Transverse colon (tissue), 4 donors: ENCODE measurements at regions not wholly inside any gene's neighbourhood (a gene's known extent, or its start where the extent isn't known, plus 50 kb on each side); places are given as distances from the start of the nearest gene placed in this dataset.
A peak's percentile ranks its signal among the peaks of the same experiment; 100 is the strongest.

Experiments used
- DNase-seq: peaks from one replicate; pipeline ENCODE4 v3.0.0-alpha.2; 2019
- H3K27ac ChIP-seq, 4 donors: fragments of 200-600 bp; sonication (generic); 2 replicates each; pipeline ENCODE4 v1.5.1; 2016 to 2018; ENCODE audit warnings: inconsistent platforms in 4 of 4
- H3K27me3 ChIP-seq: fragments of 200-600 bp; sonication (generic); 2 replicates; pipeline ENCODE4 v1.5.1; 2017; ENCODE audit warnings: inconsistent platforms
- H3K36me3 ChIP-seq, 4 donors: fragments of 200-600 bp; sonication (generic); 2 replicates each; pipeline ENCODE4 v1.5.1; 2017 to 2019; ENCODE audit warnings: inconsistent platforms in 4 of 4
- H3K4me1 ChIP-seq, 4 donors: fragments of 200-600 bp; sonication (generic); 2 replicates each; pipeline ENCODE4 v1.5.1; 2017 to 2020; ENCODE audit warnings: inconsistent platforms in 4 of 4
- H3K4me3 ChIP-seq, 4 donors: fragments of 200-600 bp; sonication (generic); 1 replicate in 1 of 4; 2 replicates in 3 of 4; pipeline versions ENCODE4 v1.5.1 to v1.6.1; 2017 to 2019; ENCODE audit warnings: inconsistent platforms in 4 of 4
- H3K9me3 ChIP-seq, 2 donors: fragments of 200-600 bp; sonication (generic); 2 replicates each; pipeline ENCODE4 v1.5.1; 2017 to 2019; ENCODE audit warnings: inconsistent platforms in 2 of 2
- CTCF ChIP-seq, 5 experiments: fragments of 200-600 bp in 3 of 5; fragments of 450-650 bp in 2 of 5; sonication (generic) in 3 of 5; IDR thresholded peaks; 1 replicate in 2 of 5; 2 replicates in 3 of 5; pipeline ENCODE4 v1.5.1; 2016 to 2017; ENCODE audit warnings: antibody characterized with exemption in 5 of 5, inconsistent platforms in 3 of 5, mild to moderate bottlenecking in 2 of 5, moderate library complexity in 1 of 5
- EP300 ChIP-seq: sonication (generic); formaldehyde crosslinking; IDR thresholded peaks from one replicate; pipeline ENCODE4 v1.6.1; 2017; ENCODE audit warnings: antibody characterized with exemption, low read depth
- POLR2A ChIP-seq: fragments of 450-650 bp; IDR thresholded peaks from one replicate; pipeline ENCODE4 v1.6.1; 2016; ENCODE audit warnings: antibody characterized with exemption, mild to moderate bottlenecking, moderate library complexity
- POLR2AphosphoS5 ChIP-seq, 3 donors: sonication (generic); formaldehyde crosslinking; IDR thresholded peaks; one replicate each; pipeline ENCODE4 v1.6.1; 2016; ENCODE audit warnings: antibody characterized with exemption in 3 of 3
- whole genome bisulfite sequencing, 2 donors: methylation state at CpG; one replicate each; pipeline ENCODE4 v1.1.5; 2018; ENCODE audit warnings: low coverage in 1 of 2; 5-methylcytosine and 5-hydroxymethylcytosine counted together
- in situ Hi-C, 4 donors: fragments of 200-750 bp; cut with MboI; loops; one replicate each; pipeline versions ENCODE4 v1.15.0 to v1.15.1; 2017; ENCODE audit warnings: low sequenced_read_pairs in 3 of 4, low pct_ligation_motif_present in 1 of 4, low pct_unique_long_range_greater_than_20kb in 1 of 4
- intact Hi-C: fragments of 100-400 bp; cut with DNase I; formaldehyde crosslinking; loops from one replicate; pipeline ENCODE4 v1.15.1; 2023; ENCODE audit warnings: low total_unique reads

- intact Hi-C loops: no loop called here
- H3K9me3 ChIP-seq: no peaks in the 10 kb centered on the region
- 77 to 100% methylated on average over 1 of the region's 1 CpG for WGBS, 2 donors
- H3K4me1 ChIP-seq: no peaks in the 10 kb centered on the region
- TF ChIP-seq POLR2AphosphoS5 (IDR thresholded peaks at IDR 0.05) (no peak), EP300 (no peak), CTCF (IDR thresholded peaks at IDR 0.05) (no peak), POLR2A (no peak)
- in situ Hi-C loops: loop anchor here in 3 of 4 donors (25.0 kb wide), 3 partner anchors 190 to 515 kb away; partner anchors contain the start of gene PDGFRA (in 1 of the 3)
- no peaks in the 10 kb centered on the region for H3K36me3 ChIP-seq
- H3K27ac ChIP-seq: no peak overlapping the region
- H3K27me3 ChIP-seq: no peaks in the 10 kb centered on the region
- DNase-seq: no peak
- no peak overlapping the region for H3K4me3 ChIP-seq
Observed at GRCh38 chr4:53722110-53722509, 130.8 kb upstream of the LNX1 start.

GRCh38 chr4:53721263-53721662 lies 130.0 kb upstream of the LNX1 start:
- Histone ChIP-seq H3K4me1 (no peaks in the 10 kb centered on the region), H3K27me3 (no peaks in the 10 kb centered on the region), H3K27ac (no peak overlapping the region), H3K4me3 (no peak overlapping the region), H3K9me3 (no peaks in the 10 kb centered on the region), H3K36me3 (no peaks in the 10 kb centered on the region)
- no peak for DNase-seq
- no peak for TF ChIP-seq POLR2A
- TF ChIP-seq EP300: no peak
- no peak for TF ChIP-seq POLR2AphosphoS5 (IDR thresholded peaks at IDR 0.05)
- TF ChIP-seq CTCF (IDR thresholded peaks at IDR 0.05): no peak
- 63 to 77% methylated on average over 1 of the region's 1 CpG for WGBS, 2 donors
- intact Hi-C loops: no loop called here
- in situ Hi-C loops: loop anchor here in 3 of 4 donors (25.0 kb wide), 3 partner anchors 191 to 516 kb away; partner anchors contain the start of gene PDGFRA (in 1 of the 3)

GRCh38 chr4:53720776-53721175 lies 129.5 kb upstream of the LNX1 start:
- no peaks in the 10 kb centered on the region for H3K36me3 ChIP-seq
- in situ Hi-C loops (loop anchor here in 3 of 4 donors (25.0 kb wide), 3 partner anchors 192 to 517 kb away; partner anchors contain the start of gene PDGFRA (in 1 of the 3)), intact Hi-C loops (no loop called here)
- no peaks in the 10 kb centered on the region for H3K9me3 ChIP-seq
- no peaks in the 10 kb centered on the region for H3K27me3 ChIP-seq
- no peaks in the 10 kb centered on the region for H3K4me1 ChIP-seq
- WGBS, 2 donors: 83 to 84% methylated on average over 2 to 5 of the region's 5 CpGs
- DNase-seq: no peak
- no peak for TF ChIP-seq EP300
- TF ChIP-seq POLR2AphosphoS5 (IDR thresholded peaks at IDR 0.05): no peak
- TF ChIP-seq CTCF (IDR thresholded peaks at IDR 0.05): no peak
- TF ChIP-seq POLR2A: no peak
- no peak overlapping the region for H3K4me3 ChIP-seq
- H3K27ac ChIP-seq: no peak overlapping the region

- in situ Hi-C loops: loop anchor here in 3 of 4 donors (25.0 kb wide), 3 partner anchors 195 to 520 kb away; partner anchors contain the start of gene PDGFRA (in 1 of the 3)
Observed at GRCh38 chr4:53717064-53717549, 125.8 kb upstream of the LNX1 start.

More at GRCh38 chr4:53717064-53717549, 125.8 kb upstream of the LNX1 start:
- intact Hi-C loops: no loop called here
- Histone ChIP-seq H3K36me3 (no peaks in the 10 kb centered on the region), H3K27me3 (no peaks in the 10 kb centered on the region), H3K4me1 (no peaks in the 10 kb centered on the region), H3K9me3 (no peaks in the 10 kb centered on the region), H3K27ac (peak overlapping the region; percentile 19 to 53 (median 46)), H3K4me3 (no peak overlapping the region)
- no peak for DNase-seq
- WGBS, 2 donors: 72 to 73% methylated on average over 2 to 4 of the region's 4 CpGs
- TF ChIP-seq EP300 (no peak), CTCF (IDR thresholded peaks at IDR 0.05) (no peak), POLR2A (no peak), POLR2AphosphoS5 (IDR thresholded peaks at IDR 0.05) (no peak)
